HG02870 (cell line): ENCODE measurements at regions not wholly inside any gene's neighbourhood (a gene's known extent, or its start where the extent isn't known, plus 50 kb on each side); places are given as distances from the start of the nearest gene placed in this dataset.
A peak's percentile ranks its signal among the peaks of the same experiment; 100 is the strongest.
"Not testable (repeated sequence)": the region's sequence is repeated elsewhere in the genome, so short reads cannot be mapped to it uniquely, and the experiment has no call there.

Experiments used
- ATAC-seq: cut with Tn5 transposase; IDR thresholded peaks from one replicate; pipeline ENCODE4 v1.9.1; 2021; ENCODE audit warnings: mild to moderate bottlenecking, moderate library complexity; ENCODE audit not compliant: unreplicated experiment

DNA sequence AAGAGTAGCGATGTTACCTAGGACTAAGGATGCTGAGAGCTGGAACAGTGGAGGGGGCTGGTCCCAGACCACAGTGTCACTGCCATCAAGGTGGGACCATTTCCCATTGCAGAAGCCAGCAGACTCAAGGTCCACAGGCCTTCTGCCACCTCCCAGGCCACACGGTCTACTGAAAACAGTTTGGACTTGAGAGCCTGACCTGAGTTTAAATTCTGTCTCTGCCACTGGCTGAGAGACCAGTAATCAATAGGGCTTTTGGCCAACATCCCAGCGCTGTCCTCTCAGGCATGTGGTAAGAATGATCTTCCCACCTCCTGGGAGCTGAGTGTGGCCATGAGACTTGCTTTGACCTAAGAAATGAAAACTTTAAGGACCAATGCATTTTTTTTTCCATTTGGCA is 331.4 kb upstream of the CDH5 start:
- no peak for ATAC-seq

DNA sequence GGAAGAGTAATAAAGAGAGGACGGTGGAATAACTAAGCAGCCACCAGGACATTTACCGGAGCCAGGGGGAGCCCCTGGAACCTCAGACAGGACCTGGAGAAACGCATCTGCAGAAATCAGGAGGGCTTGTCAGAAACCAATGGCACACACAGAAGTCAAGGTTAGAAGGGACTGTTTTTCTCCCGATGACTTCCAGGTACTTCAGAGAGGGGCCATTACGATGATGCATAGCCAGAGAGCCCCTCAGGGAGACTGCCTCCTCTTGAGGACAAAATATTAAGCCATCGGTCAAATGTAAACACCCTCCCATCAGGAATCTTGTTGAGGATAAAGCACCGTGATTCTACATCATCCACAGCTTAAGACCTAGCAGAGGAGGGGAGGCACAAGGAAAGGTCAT is 333.6 kb upstream of the CDH5 start:
- no peak for ATAC-seq

DNA sequence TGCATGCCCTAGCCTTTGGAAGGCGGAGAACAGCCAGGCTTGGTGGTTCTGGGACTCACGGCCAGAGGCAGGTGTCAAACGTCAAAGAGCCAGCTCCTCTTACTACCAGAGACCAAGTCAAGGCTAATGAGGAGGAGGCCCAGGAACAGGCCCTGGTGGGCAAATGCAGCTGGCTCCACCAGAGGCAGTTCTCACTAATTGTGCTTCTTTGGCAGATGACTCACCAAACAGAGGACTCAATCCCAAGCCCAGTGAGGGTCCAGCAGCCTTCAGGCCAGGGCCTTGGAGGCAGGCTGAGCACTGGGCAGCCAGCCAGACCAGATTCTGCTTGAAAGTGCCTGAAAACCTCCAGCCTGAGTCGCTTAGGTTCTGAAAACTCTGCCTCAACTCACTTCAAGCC is 336.5 kb upstream of the CDH5 start:
- ATAC-seq, result no peak

DNA sequence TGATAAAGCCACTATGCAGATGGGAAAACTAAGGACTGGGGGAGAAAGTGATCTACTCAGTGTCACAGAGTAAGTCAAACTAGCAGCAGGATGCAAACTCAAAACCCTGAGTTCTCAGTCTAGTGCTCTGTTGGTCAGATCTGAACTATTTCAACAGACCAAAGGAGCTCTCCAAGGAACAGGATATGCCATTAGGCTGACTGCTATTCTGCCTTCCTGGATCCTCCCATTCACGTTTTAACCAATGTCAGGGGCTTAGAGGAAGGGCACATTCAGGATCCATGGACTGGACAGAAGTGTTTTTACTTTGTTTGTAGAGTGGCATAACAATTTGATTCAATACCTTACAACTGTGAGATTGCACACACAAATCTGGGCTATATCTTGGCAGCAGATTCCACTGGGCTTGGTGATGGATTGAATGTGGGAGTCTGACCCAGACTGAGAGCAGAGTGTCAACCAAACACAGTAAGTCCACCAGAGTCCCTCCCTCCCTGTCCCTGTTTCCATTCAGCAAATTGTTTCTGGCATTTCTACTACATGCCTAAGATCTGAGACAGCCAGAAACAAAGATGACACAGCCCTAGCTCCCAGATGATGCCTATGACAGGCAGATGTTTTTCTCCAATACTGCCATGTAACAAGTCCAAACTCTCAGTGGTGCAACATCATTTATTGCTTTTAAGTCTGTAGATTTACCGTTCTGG is 337.8 kb upstream of the CDH5 start:
- ATAC-seq, result no peak

DNA sequence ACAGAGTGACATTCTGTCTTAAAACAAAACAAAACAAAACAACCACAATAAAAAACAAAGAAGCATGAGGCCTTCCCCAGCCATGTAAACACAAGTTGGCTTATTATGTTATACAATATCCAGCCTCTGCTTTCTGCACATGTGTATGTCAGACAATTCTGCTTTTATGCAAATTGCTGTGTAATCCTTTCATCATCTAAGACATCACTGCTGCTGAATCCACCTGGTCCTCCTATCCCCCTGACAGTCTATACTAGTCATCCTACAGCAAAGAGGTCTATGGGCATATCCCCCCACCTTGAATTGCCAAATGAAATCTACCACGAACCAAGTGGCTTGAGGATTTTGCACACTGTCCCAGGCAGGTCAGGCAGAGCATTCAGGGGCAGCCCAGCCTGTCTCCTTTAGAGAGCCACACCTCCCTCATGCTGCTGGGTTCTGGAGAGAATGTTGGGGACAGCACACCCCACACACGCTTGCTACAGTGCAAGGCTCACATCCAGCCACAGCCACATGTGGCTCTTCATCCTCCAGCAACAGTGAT is 339.6 kb upstream of the CDH5 start:
- ATAC-seq, result no peak

DNA sequence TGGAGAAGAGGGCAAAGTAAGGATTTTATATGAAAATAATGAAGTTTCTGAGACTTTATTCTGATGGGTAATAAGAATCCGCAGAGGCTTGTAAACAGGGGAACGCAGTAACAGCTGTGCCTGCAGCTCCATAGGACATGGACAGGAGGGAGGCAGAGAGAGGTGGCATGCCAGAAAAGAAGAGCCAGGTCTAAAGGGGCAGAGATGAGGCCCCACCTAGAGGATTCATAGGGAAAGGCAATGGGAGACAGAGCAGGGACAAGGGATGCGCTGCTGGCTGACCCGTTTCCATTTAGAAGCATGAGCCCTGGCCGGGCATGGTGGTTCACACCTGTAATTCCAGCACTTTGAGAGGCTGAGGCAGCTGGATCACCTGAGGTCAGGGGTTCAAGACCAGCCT is 340.3 kb upstream of the CDH5 start:
- ATAC-seq, result no peak

DNA sequence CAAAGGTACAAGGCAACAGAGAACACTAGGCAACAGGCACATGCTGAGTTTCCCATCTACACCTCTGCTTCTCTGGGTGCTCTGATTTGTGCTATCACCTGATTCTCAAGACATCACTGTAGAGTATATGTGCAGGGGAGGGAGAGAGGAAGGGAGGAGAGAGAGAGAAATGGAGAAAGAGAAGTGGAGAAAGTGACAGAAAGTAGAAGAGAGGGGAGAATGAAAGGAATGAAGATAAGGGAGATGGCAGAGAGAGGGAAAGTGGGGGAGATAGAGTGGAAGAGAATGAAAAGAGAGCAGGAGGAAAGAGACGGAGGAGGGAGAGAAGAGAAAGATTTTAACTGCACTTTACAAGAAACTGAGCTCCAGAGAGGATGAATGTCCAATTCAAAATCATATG is 340.7 kb upstream of the CDH5 start:
- ATAC-seq, result no peak

DNA sequence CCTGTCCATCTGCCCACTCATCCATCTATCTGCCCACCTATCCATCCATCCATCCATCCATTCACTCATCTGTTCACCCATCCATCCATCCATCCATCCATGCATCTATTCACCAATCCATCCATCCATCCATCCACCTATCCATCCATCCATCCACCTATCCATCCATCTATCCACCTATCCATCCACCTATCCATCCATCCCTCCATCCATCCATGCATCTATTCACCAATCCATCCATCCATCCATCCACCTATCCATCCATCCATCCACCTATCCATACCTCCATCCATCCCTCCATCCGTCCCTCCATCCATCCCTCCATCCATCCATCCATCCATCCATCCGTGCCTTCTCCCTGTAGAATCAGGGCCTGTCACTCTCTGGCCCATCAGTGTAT is 341.9 kb upstream of the CDH5 start:
- ATAC-seq, result not testable (repeated sequence)

DNA sequence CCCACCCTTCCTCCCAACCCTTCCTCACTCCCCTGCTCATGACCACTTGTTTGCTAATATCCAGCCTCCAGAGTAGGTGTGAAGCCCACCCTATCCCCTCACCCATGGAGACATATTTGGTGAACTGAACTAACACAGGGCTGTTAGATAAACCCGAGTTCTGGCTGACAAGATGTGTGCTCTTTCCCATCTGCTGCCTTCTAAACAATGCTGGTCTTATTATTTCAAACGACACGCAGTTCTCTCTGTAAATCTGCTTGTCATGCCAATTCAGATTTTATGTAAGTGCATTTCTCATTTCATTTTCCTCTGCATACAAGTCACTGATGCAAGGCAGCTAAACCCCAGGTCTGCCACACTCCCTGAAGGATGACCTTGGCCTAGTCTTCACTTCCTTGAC is 343.0 kb upstream of the CDH5 start:
- ATAC-seq, result no peak

DNA sequence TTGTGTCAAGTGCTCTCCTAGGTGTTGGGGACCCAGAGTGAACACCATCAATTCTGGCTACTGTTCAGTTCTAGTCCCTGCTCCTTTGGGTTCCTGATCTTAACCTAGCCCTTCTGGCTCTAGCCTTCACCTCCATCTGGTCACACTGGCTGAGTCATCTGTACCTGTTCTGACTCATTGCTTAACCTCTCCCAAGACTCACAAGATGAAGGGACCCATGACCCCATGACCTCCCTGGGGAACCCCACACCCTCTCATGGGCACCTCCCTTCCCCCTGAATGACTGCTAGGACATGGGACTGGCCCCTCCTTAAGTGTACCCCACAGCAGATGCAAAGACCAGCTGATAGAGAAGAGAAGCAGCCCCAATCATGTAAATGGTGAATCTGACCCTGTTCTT is 345.8 kb upstream of the CDH5 start:
- ATAC-seq, result peak; percentile 86

DNA sequence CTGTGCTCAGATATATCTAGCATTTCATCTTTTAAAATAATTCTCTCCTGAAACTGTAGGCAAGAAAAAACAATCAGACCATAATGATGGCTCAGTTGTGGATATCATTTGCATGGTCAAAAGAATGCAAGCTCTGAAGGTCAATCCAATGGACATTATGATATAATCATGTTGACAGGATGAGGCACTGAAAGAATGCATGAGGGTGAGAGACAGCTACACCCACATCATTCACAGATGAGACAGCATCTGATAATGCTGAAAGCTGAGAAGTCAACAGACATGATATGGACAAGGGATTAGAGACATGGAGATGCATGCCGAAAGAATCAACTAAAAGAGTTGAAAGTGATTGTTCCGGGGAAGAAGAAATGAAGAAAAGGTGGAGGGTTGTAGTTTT is 346.4 kb upstream of the CDH5 start:
- no peak for ATAC-seq

DNA sequence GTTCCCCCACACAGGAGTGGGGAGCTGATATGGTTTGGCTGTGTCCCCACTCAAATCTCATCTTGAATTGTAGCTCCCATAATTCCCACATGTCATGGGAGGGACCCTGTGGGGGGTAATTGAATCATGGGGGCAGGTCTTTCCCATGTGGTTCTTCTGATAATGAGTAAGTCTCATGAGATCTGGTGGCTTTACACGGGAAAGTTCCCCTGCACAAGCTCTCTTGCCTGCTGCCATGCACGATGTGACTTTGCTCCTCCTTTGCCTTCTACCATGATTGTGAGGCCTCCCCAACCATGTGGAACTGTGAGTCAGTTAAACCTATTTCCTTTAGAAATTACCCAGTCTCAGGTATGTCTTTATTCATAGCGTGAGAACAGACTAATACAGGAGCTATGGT is 347.0 kb upstream of the CDH5 start:
- not testable (repeated sequence) for ATAC-seq

DNA sequence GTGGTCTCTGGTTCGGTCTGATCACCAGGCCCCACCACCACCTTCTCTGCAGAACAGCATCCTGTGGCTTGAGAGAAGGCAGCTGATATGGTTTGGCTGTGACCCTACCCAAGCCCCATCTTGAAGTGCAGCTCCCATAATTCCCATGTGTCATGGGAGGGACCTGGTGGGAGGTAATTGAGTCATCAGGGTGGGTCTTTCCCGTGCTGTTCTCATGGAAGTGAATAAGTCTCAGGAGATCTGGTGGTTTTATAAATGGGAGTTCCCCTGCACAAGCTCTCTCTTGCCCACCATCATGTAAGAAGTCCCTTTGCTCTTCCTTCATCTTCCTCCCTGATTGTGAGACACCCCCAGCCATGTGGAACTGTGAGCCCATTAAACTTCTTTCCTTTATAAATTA is 352.3 kb upstream of the CDH5 start:
- no peak for ATAC-seq

DNA sequence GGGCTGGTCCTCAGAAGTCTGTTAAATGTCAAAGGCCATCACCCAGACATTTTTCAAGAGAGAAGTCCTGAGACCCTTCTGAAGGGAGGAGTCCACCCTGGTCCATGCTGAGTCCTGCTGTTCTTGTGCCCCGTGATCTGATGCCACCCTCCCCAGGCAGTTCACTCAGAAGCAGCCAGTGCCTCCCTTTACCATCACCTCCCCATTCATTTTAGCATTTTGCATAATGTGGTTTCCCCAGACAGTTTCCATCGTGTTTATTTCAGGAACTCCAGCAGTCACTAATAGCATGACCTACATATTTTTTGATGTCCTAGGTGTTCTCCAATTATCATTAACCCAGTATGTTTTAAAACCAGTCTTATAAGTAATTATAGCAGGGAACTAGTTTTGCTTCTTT is 353.0 kb upstream of the CDH5 start:
- ATAC-seq, result no peak

DNA sequence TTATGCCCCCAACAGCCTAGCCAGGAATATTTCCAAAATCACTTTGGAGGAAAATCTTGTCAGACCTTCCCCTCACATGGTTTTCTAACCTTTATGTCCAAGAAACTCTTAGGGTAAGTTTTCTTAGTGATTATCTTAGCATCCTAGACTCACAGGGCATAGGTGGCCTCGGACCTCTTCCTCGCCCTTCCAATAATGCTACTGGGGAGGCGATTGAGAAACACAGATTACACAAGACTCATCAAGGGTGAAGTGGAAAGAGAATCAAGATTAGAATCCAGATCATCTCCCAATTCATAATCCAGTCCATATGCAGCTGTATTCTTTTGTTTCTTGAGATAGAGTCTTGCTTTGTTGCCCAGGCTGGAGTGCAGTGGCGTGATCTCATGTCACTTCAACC is 358.4 kb upstream of the CDH5 start:
- no peak for ATAC-seq

DNA sequence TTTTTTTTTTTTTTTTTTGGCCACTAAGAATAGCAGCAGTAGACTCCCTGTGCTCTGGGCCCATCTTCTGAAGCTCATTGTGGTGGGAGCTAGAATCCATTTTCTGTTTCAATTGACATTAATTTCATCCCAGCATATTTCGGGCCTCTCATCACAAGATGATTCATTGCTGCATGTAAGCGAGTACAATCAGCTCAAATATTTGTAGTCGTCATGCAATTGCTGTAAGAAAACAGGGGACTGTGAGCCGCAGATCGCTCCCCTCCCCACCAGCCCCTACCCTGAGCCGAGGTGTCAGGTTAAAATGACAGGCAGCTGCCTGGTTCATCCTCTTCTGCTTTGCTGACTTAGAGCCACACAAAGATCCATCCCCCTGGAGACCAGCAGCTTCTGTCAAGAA is 358.8 kb upstream of the CDH5 start:
- no peak for ATAC-seq

DNA sequence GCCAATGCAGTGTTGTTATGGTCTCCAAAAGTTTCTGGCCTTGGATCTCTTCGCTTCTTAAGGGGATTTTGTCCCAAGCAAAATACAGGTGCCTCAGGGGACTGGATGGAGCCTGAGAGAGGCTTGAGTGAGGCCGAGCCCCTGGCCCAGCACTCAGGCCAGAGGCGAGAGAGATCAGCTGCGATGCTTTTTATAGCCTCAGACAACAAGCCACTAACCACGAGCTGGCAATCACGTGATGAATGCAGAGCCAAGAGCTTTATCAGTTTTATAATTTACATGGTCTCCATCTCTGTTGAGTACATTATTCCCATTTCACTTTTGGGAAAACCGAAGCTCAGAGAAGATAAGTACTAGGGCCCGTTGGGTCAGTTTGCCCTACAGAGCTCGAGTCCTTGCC is 360.0 kb upstream of the CDH5 start:
- no peak for ATAC-seq

DNA sequence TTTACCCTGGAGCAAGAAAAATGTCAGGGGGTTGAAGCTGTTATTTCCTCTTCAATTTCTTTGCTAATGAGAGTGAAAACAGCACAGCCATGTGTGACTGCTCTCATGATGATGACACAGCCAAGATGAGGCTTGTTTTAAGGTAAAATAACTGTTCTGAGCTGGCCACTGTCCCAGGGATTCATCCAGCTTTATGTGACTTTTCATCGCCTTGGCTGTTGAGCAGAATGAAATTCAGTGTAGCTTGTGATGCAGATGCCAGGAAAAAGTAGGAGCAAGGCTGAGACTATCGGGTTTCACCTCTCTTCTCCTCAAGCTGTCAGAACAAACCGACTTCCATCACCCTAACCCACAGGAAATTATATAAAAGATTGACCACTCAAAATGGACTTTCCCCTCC is 361.8 kb upstream of the CDH5 start:
- no peak for ATAC-seq

DNA sequence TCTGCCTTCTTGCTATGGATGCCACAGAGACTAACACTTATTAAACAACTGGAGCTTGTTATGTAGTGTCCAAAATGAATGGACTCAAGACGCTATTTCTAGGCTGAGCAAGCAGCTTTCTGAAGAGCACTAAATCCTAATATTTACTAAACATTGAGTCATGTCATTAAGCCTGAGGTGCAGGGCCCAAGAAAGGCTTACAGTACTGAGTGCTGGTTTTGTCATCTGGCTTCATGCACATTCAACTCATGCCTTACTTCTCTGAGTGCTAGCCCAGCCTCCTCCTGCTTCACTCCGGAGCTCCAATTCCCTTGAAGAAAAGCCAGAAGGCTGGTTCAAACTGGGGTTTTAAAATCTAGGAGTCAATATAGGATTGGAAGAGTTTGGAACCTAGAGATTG is 363.3 kb upstream of the CDH5 start:
- no peak for ATAC-seq

DNA sequence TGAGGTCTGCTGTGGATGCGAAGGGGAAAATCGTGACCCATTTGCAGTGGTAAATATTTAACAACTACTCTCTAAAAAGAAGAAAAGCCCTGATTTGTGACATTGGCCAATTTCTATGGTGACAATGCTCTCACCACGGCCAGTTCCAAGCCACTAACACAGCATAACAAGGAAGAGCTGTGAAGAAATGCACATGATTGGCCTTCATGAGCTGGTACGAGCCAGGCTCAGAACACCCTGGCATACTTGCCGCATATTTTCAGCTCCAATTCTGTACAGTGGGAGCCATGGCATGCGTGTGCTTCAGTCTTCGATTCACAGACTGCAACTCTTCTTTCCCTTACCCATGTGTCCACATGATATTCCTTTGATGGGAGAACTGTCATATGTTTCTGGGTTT is 363.9 kb upstream of the CDH5 start:
- no peak for ATAC-seq

DNA sequence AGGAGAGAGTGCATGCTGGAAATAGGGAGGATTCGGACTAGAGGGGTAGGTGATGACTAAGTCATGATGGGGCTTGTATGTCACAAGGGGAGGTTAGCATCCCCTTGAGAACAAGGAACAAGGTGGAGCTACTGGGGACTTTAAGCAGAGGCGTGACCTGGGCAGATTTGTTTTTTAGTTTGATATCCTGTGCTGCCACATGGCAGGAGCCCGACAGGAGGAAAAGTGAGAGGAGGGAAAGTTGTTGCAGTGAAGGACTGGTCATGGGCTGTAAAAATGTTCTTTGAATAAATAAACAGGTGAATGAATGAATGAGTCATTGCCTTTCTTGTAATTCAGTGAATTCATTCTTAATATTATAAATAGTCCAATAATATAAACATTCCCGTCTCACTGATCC is 365.1 kb upstream of the CDH5 start:
- ATAC-seq, result no peak

DNA sequence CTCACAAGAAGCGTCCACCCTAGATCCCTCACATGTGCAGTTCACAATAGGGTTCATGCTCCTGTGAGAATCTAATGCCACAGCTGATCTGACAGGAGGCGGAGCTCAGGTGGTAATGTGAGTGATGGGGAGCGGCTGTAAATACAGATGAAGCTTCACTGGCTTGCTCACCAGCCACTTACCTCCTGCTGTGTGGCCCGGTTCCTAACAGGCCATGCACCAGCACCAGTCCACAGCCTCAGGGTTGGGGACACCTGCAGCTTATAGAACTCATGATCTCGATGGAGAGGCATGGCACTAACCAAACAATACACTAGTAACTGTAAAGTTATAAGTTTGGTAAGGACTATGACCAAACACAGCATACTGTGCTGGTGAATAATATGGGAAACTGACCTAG is 368.0 kb upstream of the CDH5 start:
- ATAC-seq, result no peak

DNA sequence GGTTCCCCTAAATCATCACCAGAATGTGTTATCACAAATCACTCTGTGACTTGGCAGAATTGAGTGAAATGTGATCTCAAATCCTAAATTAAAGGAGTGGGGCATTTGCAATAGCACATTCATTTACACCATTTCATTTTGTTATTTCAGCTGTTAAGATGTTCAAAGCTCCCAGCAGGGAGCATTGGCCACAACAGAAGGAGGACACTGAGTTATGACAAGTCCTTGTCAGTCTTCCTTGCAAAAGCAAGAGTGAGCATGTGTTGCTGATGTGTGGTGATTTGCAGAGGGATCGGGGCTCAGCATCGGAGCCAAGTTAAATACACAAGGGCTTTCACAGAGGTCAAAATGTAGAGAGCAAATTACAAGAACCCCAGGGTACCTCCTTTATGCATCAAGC is 372.2 kb upstream of the CDH5 start:
- no peak for ATAC-seq
